CD4-positive, alpha-beta T cell treated with Interleukin-15 for 4 hours (primary cell): ENCODE measurements at regions not wholly inside any gene's neighbourhood (a gene's known extent, or its start where the extent isn't known, plus 50 kb on each side); places are given as distances from the start of the nearest gene placed in this dataset.
"Not testable (repeated sequence)": the region's sequence is repeated elsewhere in the genome, so short reads cannot be mapped to it uniquely, and the experiment has no call there.

Experiments used
- DNase-seq: peaks from one replicate; pipeline ENCODE4 v3.0.0-alpha.2; 2020; ENCODE audit warnings: low spot score

GRCh38 chrX:38941675-38942074 is 140.4 kb downstream of the MID1IP1 start:
- DNase-seq = no peak

GRCh38 chrX:38943120-38943519 is 141.9 kb downstream of the MID1IP1 start:
- DNase-seq = no peak

- no peak for DNase-seq
Measured at GRCh38 chrX:38948046-38948445, 146.8 kb downstream of the MID1IP1 start.

GRCh38 chrX:38954520-38954919 is 153.3 kb downstream of the MID1IP1 start:
- DNase-seq = no peak

GRCh38 chrX:38959736-38960135 is 158.5 kb downstream of the MID1IP1 start:
- no peak for DNase-seq

- no peak for DNase-seq
Measured at GRCh38 chrX:38960137-38960536, 158.9 kb downstream of the MID1IP1 start.

- no peak for DNase-seq
Measured at GRCh38 chrX:38961936-38962335, 160.7 kb downstream of the MID1IP1 start.

GRCh38 chrX:38963244-38963643 is 162.0 kb downstream of the MID1IP1 start:
- DNase-seq = not testable (repeated sequence)

- DNase-seq = no peak
Measured at GRCh38 chrX:38965888-38966287, 164.6 kb downstream of the MID1IP1 start.

GRCh38 chrX:38968344-38969216 is 167.3 kb downstream of the MID1IP1 start:
- DNase-seq = no peak

GRCh38 chrX:38970074-38970473 is 168.8 kb downstream of the MID1IP1 start:
- no peak for DNase-seq

- DNase-seq = no peak
Measured at GRCh38 chrX:38970845-38971244, 169.6 kb downstream of the MID1IP1 start.

GRCh38 chrX:38973322-38973721 is 172.1 kb downstream of the MID1IP1 start:
- DNase-seq = no peak

- DNase-seq = no peak
Measured at GRCh38 chrX:38974542-38974941, 173.3 kb downstream of the MID1IP1 start.

GRCh38 chrX:38975368-38975942 is 174.2 kb downstream of the MID1IP1 start:
- DNase-seq = no peak

- DNase-seq = no peak
Measured at GRCh38 chrX:38982370-38982769, 181.1 kb downstream of the MID1IP1 start.

- no peak for DNase-seq
Measured at GRCh38 chrX:38982843-38983242, 181.6 kb downstream of the MID1IP1 start.

- peak; percentile 25 for DNase-seq
Measured at GRCh38 chrX:38985375-38985774, 184.1 kb downstream of the MID1IP1 start.

- DNase-seq = no peak
Measured at GRCh38 chrX:38985945-38986344, 184.7 kb downstream of the MID1IP1 start.

- DNase-seq = no peak
Measured at GRCh38 chrX:38986586-38986985, 185.3 kb downstream of the MID1IP1 start.

- DNase-seq = no peak
Measured at GRCh38 chrX:38987198-38987651, 186.0 kb downstream of the MID1IP1 start.

GRCh38 chrX:38988301-38988700 is 187.0 kb downstream of the MID1IP1 start:
- DNase-seq = no peak

GRCh38 chrX:38989076-38989475 is 187.8 kb downstream of the MID1IP1 start:
- DNase-seq = no peak
